CD14-positive monocyte (primary cell): ENCODE measurements at regions not wholly inside any gene's neighbourhood (a gene's known extent, or its start where the extent isn't known, plus 50 kb on each side); places are given as distances from the start of the nearest gene placed in this dataset.

ENCODE experiments used
- DNase-seq, 3 donors: peaks; one replicate each; pipeline ENCODE4 v3.0.0-alpha.2; 2011 to 2022
- H2AFZ ChIP-seq: 2 replicates; pipeline ENCODE4 v1.6.0; 2012; ENCODE audit warnings: mild to moderate bottlenecking, low read depth, low read length, inconsistent platforms; ENCODE audit not compliant: insufficient read depth, poor library complexity, severe bottlenecking
- H3K27ac ChIP-seq, 2 donors: 1 replicate in 1 of 2; 2 replicates in 1 of 2; pipeline ENCODE4 v1.5.1; 2012 to 2013; ENCODE audit warnings: low read length in 2 of 2, control low read depth in 1 of 2, inconsistent platforms in 1 of 2, low read depth in 1 of 2, mild to moderate bottlenecking in 1 of 2
- H3K27me3 ChIP-seq, 2 donors: one replicate each; pipeline versions ENCODE4 v1.6.0 to v1.6.1; 2011 to 2013; ENCODE audit warnings: low read length in 2 of 2; ENCODE audit not compliant: control insufficient read depth in 2 of 2, insufficient read depth in 2 of 2
- H3K36me3 ChIP-seq, 2 donors: replicated peaks in 1 of 2; 1 replicate in 1 of 2; 2 replicates in 1 of 2; pipeline versions ENCODE4 v1.5.1 to v1.6.1; 2012 to 2013; ENCODE audit warnings: low read length in 2 of 2, control low read depth in 1 of 2, inconsistent platforms in 1 of 2, mild to moderate bottlenecking in 1 of 2; ENCODE audit not compliant: insufficient read depth in 2 of 2, control insufficient read depth in 1 of 2
- H3K4me1 ChIP-seq, 2 donors: 1 replicate in 1 of 2; 2 replicates in 1 of 2; pipeline versions ENCODE4 v1.5.1 to v1.6.1; 2012 to 2013; ENCODE audit warnings: low read length in 2 of 2, control low read depth in 1 of 2, inconsistent platforms in 1 of 2, mild to moderate bottlenecking in 1 of 2, moderate library complexity in 1 of 2; ENCODE audit not compliant: insufficient read depth in 2 of 2, control insufficient read depth in 1 of 2
- H3K4me2 ChIP-seq: replicated peaks from 2 replicates; pipeline ENCODE3; 2012; ENCODE audit warnings: low read length, moderate library complexity, mild to moderate bottlenecking; ENCODE audit not compliant: poor library complexity, severe bottlenecking; ENCODE audit errors: extremely low read depth
- H3K4me3 ChIP-seq, 3 experiments: fragments of 200-600 bp in 1 of 3; sonication (generic) in 1 of 3; replicated peaks in 1 of 3; 1 replicate in 2 of 3; 2 replicates in 1 of 3; pipeline ENCODE4 v1.5.1; 2011 to 2013; ENCODE audit warnings: low read length in 3 of 3, mild to moderate bottlenecking in 3 of 3, control low read depth in 2 of 3, low read depth in 2 of 3, inconsistent platforms in 1 of 3, moderate library complexity in 1 of 3
- H3K79me2 ChIP-seq: 2 replicates; pipeline ENCODE4 v1.6.0; 2012; ENCODE audit warnings: mild to moderate bottlenecking, control low read depth, inconsistent platforms, low read length, moderate library complexity; ENCODE audit not compliant: insufficient read depth
- H3K9ac ChIP-seq: 2 replicates; pipeline ENCODE4 v1.6.0; 2017; ENCODE audit warnings: low read length, mild to moderate bottlenecking; ENCODE audit not compliant: insufficient read depth, poor library complexity, severe bottlenecking
- H3K9me3 ChIP-seq, 2 donors: replicated peaks in 1 of 2; 1 replicate in 1 of 2; 2 replicates in 1 of 2; pipeline versions ENCODE4 v1.5.1 to v1.6.1; 2012 to 2013; ENCODE audit warnings: low read length in 2 of 2, control low read depth in 1 of 2; ENCODE audit not compliant: control insufficient read depth in 1 of 2, insufficient read depth in 1 of 2
- H4K20me1 ChIP-seq: 2 replicates; pipeline ENCODE4 v1.6.0; 2012; ENCODE audit warnings: mild to moderate bottlenecking, low read length, control low read depth, moderate library complexity; ENCODE audit not compliant: insufficient read depth
- H3K27ac Mint-ChIP-seq, 7 donors: one replicate each; pipeline ENCODE4 v1.8.0; 2020; ENCODE audit warnings: mild to moderate bottlenecking in 7 of 7, mixed read lengths in 7 of 7, moderate library complexity in 6 of 7, inconsistent platforms in 2 of 7
- H3K27me3 Mint-ChIP-seq, 3 donors: one replicate each; pipeline ENCODE4 v1.8.0; 2021 to 2022; ENCODE audit warnings: low read depth in 3 of 3, mild to moderate bottlenecking in 3 of 3, mixed read lengths in 3 of 3, moderate library complexity in 3 of 3, inconsistent platforms in 1 of 3
- H3K36me3 Mint-ChIP-seq, 2 donors: one replicate each; pipeline ENCODE4 v1.8.0; 2020; ENCODE audit warnings: mixed read lengths in 2 of 2, inconsistent platforms in 1 of 2, mild to moderate bottlenecking in 1 of 2
- H3K4me1 Mint-ChIP-seq: one replicate; pipeline ENCODE4 v1.8.0; 2020; ENCODE audit warnings: mild to moderate bottlenecking, mixed read lengths
- H3K4me3 Mint-ChIP-seq, 2 donors: one replicate each; pipeline ENCODE4 v1.8.0; 2020; ENCODE audit warnings: mild to moderate bottlenecking in 2 of 2, mixed read lengths in 2 of 2, moderate library complexity in 1 of 2
- H3K9me3 Mint-ChIP-seq, 7 donors: one replicate each; pipeline ENCODE4 v1.8.0; 2020 to 2022; ENCODE audit warnings: mixed read lengths in 7 of 7, mild to moderate bottlenecking in 6 of 7, moderate library complexity in 6 of 7, inconsistent platforms in 2 of 7
- CTCF ChIP-seq: fragments of 200-600 bp; IDR thresholded peaks from one replicate; pipeline ENCODE4 v1.8.0; 2022; ENCODE audit warnings: antibody characterized with exemption, mild to moderate bottlenecking
- WGBS: methylation state at CpG from one replicate; pipeline ENCODE4 v1.1.5; 2013; ENCODE audit warnings: missing lambda C conversion rate; ENCODE audit not compliant: insufficient coverage; 5-methylcytosine and 5-hydroxymethylcytosine counted together
- intact Hi-C, 2 donors: fragments of 100-400 bp; cut with micrococcal nuclease; formaldehyde crosslinking; loops; one replicate each; pipeline versions ENCODE4 v1.15.0 to v1.15.1; 2023

- TF ChIP-seq CTCF, result no peak
- Mint-ChIP-seq H3K9me3 (peaks cover 0 to 7% (median 3%) of the 10 kb centered on the region in 7 donors), H3K36me3 (no peaks in the 10 kb centered on the region), H3K27ac (no peak overlapping the region), H3K4me1 (no peaks in the 10 kb centered on the region), H3K4me3 (no peak overlapping the region), H3K27me3 (no peaks in the 10 kb centered on the region)
- 60% methylated on average over 1 of the region's 3 CpGs for WGBS
- no peaks in the 10 kb centered on the region for H3K36me3 ChIP-seq
- no peak overlapping the region for H3K27ac ChIP-seq
- H3K4me2 ChIP-seq, result no peak overlapping the region
- no peak overlapping the region for H2AFZ ChIP-seq
- no peaks in the 10 kb centered on the region for H3K9me3 ChIP-seq
- no peak for DNase-seq
- H3K27me3 ChIP-seq, result no peaks in the 10 kb centered on the region
- H3K4me3 ChIP-seq, result no peak overlapping the region
- no peaks in the 10 kb centered on the region for H4K20me1 ChIP-seq
- H3K4me1 ChIP-seq, result no peaks in the 10 kb centered on the region
- intact Hi-C loops, result no loop called here
- H3K79me2 ChIP-seq, result no peaks in the 10 kb centered on the region
- no peak overlapping the region for H3K9ac ChIP-seq
Measured at GRCh38 chr1:82371844-82372498, 571.2 kb downstream of the ADGRL2 start.

DNA sequence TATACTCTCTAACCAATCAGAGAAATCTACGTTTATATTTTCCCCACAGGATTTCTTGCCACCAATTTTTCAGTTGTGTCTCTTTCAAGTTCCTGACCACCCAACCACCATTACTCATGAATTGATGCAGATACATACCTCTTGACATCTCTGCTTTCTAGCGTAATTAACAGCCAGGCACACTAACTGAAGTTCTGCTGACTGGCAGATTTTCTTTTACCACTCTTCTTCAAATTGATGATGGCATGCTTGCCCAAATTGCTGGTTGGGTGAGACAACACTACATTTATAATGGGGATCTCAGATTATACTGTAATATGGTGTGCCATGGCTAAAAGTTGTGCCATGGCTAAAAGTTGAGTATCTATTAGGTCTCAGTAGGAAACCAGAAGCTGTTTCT is 566.7 kb downstream of the ADGRL2 start:
- Mint-ChIP-seq H3K9me3 (peaks cover 0 to 7% (median 3%) of the 10 kb centered on the region in 7 donors), H3K4me1 (no peaks in the 10 kb centered on the region), H3K36me3 (no peaks in the 10 kb centered on the region), H3K4me3 (no peak overlapping the region), H3K27ac (no peak overlapping the region), H3K27me3 (no peaks in the 10 kb centered on the region)
- no peak overlapping the region for H3K27ac ChIP-seq
- no peaks in the 10 kb centered on the region for H3K79me2 ChIP-seq
- no peaks in the 10 kb centered on the region for H3K36me3 ChIP-seq
- no peak for DNase-seq
- no peaks in the 10 kb centered on the region for H4K20me1 ChIP-seq
- intact Hi-C loops, result no loop called here
- no peak overlapping the region for H3K4me2 ChIP-seq
- H2AFZ ChIP-seq, result no peak overlapping the region
- H3K9me3 ChIP-seq, result no peaks in the 10 kb centered on the region
- no peaks in the 10 kb centered on the region for H3K4me1 ChIP-seq
- H3K9ac ChIP-seq, result no peak overlapping the region
- 100% methylated on average over 2 of the region's 2 CpGs for WGBS
- H3K4me3 ChIP-seq, result no peak overlapping the region
- no peaks in the 10 kb centered on the region for H3K27me3 ChIP-seq
- no peak for TF ChIP-seq CTCF
